ENCODE measurements at regions not wholly inside any gene's neighbourhood (a gene's known extent, or its start where the extent isn't known, plus 50 kb on each side); places are given as distances from the start of the nearest gene placed in this dataset.

DNA sequence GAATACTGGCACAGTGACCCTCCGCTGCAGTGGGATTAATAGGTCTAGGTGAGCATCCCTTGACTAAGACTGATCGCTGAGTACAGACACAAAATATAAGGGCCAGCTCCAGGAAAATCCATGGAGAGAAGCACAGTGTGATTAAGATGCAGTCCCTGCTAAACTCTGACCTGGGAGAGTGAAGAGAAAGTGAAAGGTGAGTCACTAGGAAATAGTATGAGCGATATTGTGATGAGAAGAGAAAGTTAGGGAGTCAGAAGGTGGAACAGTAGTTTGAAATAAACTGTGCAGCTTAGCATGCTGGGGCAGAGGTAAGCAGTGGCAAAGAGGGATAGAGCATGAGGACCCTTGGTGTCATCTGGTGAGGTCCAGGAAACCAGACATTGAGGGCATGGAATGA lies 278.6 kb upstream of the MAP3K7 start:
- peaks cover 9% of the 10 kb centered on the region for H3K4me1 Mint-ChIP-seq

DNA sequence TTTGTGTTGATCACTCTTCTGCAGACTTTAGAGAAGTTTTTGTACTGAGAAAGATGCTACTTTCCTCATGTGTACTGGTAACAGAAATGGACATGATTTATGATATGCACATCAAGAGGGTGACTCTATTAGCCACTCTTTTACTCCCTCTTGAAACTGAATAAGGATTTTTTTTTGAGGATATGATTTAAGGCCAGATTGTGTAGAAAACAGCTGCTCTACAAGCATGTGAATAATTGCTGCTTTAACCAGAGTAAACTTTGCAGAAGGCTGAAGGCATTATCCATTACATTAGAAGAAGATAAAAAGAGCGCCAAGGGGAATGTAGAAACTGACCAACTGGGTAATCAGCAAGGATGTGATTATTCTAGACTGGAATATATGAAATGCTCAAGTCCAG lies 276.2 kb upstream of the MAP3K7 start:
- TF ChIP-seq, protein P1, sequence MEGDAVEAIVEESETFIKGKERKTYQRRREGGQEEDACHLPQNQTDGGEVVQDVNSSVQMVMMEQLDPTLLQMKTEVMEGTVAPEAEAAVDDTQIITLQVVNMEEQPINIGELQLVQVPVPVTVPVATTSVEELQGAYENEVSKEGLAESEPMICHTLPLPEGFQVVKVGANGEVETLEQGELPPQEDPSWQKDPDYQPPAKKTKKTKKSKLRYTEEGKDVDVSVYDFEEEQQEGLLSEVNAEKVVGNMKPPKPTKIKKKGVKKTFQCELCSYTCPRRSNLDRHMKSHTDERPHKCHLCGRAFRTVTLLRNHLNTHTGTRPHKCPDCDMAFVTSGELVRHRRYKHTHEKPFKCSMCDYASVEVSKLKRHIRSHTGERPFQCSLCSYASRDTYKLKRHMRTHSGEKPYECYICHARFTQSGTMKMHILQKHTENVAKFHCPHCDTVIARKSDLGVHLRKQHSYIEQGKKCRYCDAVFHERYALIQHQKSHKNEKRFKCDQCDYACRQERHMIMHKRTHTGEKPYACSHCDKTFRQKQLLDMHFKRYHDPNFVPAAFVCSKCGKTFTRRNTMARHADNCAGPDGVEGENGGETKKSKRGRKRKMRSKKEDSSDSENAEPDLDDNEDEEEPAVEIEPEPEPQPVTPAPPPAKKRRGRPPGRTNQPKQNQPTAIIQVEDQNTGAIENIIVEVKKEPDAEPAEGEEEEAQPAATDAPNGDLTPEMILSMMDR (IDR thresholded peaks at IDR 0.05; ENCODE audit: unreplicated experiment in 3 of 3), result no peak
- Mint-ChIP-seq H3K9me3 (peaks cover 4% of the 10 kb centered on the region), H3K27ac (peak overlapping the region in 2 of 3 experiments; percentile 25 to 32), H3K27me3 (ENCODE audit: low read depth) (peaks cover 4% of the 10 kb centered on the region), H3K36me3 (ENCODE audit: low read depth) (no peaks in the 10 kb centered on the region), H3K4me1 (peaks cover 13% of the 10 kb centered on the region), H3K4me3 (no peak overlapping the region)

More for the DNA sequence above, 278.6 kb upstream of the MAP3K7 start:
- Mint-ChIP-seq H3K27me3 (ENCODE audit: low read depth) (peaks cover 4% of the 10 kb centered on the region), H3K4me3 (no peak overlapping the region), H3K27ac (no peak overlapping the region), H3K9me3 (peaks cover 4% of the 10 kb centered on the region), H3K36me3 (ENCODE audit: low read depth) (no peaks in the 10 kb centered on the region)
- TF ChIP-seq, protein P1 (IDR thresholded peaks at IDR 0.05; ENCODE audit: unreplicated experiment in 3 of 3), result no peak

DNA sequence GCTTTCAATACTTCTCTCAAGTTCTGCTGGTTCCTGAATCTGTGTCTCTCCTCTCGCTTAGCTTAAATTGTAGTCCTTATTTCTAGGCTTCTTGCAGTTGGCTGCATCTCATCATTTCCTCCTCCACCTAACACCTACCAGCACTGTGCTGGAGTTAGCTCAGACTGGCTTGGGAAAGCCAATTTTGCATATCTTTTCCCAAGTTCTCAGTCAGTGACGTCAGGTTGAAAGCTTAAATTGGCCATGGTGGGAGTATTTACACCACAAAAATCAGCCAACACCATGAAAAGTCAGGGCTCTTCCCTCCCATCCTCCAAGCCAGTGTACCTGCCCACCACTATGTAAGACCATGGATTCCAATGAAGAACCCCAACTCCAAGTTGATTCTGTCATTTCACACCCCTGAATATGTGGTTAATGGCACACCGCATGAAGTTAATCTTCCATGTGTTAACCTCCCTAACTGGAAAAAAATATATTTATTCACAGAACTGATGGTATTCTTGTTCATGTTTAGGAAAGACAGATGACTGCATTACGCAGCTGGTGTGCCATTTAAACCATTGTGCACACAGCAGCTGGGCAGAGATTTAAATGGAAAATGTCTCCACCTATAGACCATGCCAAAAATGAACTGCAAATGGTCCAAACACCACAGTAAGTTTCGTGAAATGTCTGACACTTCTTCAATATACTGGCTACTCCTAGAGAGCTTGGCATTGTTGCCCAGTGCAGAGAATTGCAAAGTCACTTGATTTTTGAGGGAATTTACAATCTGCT lies 274.1 kb upstream of the MAP3K7 start:
- Mint-ChIP-seq H3K36me3 (ENCODE audit: low read depth) (no peaks in the 10 kb centered on the region), H3K27me3 (ENCODE audit: low read depth) (peaks cover 4% of the 10 kb centered on the region), H3K9me3 (peaks cover 4% of the 10 kb centered on the region), H3K27ac (no peak overlapping the region), H3K4me1 (peaks cover 13% of the 10 kb centered on the region), H3K4me3 (no peak overlapping the region)
- TF ChIP-seq, protein P1 (IDR thresholded peaks at IDR 0.05; ENCODE audit: unreplicated experiment in 3 of 3), result no peak

DNA sequence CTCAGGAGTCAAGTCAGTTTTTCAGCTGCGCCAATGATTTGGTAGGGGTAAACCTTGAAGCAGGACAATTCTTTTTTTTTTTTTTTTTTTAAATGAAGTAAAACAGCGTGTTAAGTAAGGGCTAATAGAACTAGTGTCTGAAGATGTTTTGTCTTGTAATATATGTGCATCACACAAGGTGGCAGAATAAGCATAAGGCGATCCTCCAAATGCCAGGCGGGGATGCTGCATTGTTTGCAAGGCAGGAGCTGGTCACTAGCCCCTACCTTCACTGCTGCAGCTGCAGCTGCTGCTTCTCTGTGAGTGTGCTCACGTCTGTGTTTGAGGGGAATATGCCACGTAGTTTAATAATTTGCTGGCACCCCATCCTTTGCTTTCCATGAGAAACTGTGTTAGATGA lies 272.7 kb upstream of the MAP3K7 start:
- Mint-ChIP-seq H3K27ac (peak overlapping the region in 1 of 3 experiments; percentile 50), H3K9me3 (peaks cover 4% of the 10 kb centered on the region), H3K36me3 (ENCODE audit: low read depth) (no peaks in the 10 kb centered on the region), H3K4me1 (peaks cover 13% of the 10 kb centered on the region), H3K4me3 (no peak overlapping the region), H3K27me3 (ENCODE audit: low read depth) (peaks cover 4% of the 10 kb centered on the region)
- TF ChIP-seq, protein P1 (IDR thresholded peaks at IDR 0.05; ENCODE audit: unreplicated experiment in 3 of 3), result peak in 1 of 3 experiments; percentile 19

DNA sequence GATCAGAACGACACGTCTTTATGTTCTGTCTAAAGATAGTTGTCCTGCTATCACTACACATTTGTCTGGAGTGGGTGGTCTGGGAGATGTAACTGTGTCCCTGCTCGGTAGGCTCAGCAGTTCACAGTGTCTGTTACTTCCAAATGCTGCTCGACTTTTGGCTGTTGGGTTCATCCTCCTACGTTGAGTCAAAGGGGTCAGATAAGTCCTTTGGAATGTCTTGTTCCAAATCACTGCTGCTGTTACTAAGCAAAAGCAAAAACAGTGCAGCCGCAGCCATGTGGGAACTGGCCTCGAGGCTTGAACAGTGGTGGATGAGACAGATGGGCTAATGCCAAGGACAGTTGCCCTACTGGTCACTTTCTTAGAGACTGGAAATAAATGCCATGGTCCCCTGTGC lies 272.2 kb upstream of the MAP3K7 start:
- no peaks in the 10 kb centered on the region for H3K36me3 Mint-ChIP-seq (ENCODE audit: low read depth)

More for the DNA sequence above, 272.2 kb upstream of the MAP3K7 start:
- Mint-ChIP-seq H3K27ac (no peak overlapping the region), H3K4me1 (peaks cover 13% of the 10 kb centered on the region), H3K9me3 (peaks cover 4% of the 10 kb centered on the region), H3K4me3 (no peak overlapping the region), H3K27me3 (ENCODE audit: low read depth) (peaks cover 4% of the 10 kb centered on the region)
- TF ChIP-seq, protein P1 (IDR thresholded peaks at IDR 0.05; ENCODE audit: unreplicated experiment in 3 of 3), result no peak

Data from nephron (organoid).